Panc1 (cell line): ENCODE measurements at regions not wholly inside any gene's neighbourhood (a gene's known extent, or its start where the extent isn't known, plus 50 kb on each side); places are given as distances from the start of the nearest gene placed in this dataset.

Experiments
- ATAC-seq: fragments of 200-7000 bp; cut with Tn5 transposase; 2 replicates; pipeline ENCODE4 v1.9.1; 2020; ENCODE audit warnings: mild to moderate bottlenecking, moderate library complexity
- BruUV-seq: library from RNA; stranded (reverse); fragments of 400-500 nt; replicated peaks from 2 replicates; lab custom pipeline; 2021; lab: Mats Ljungman, UMichigan
- CTCF ChIA-PET: fragments of 300-600 bp; sonication (Branson Sonifier 250); formaldehyde crosslinking; loops from one replicate; lab custom pipeline; 2022; ENCODE audit warnings: antibody characterized with exemption; lab: Charles Lee
- POLR2A ChIA-PET: fragments of 300-600 bp; sonication (Branson Sonifier 250); formaldehyde crosslinking; loops from one replicate; lab custom pipeline; 2022; ENCODE audit warnings: antibody characterized with exemption; lab: Charles Lee
- DNase-seq: peaks from one replicate; pipeline ENCODE4 v3.0.0-alpha.2; 2010; ENCODE audit warnings: low read depth, low spot score
- H3K27ac ChIP-seq: 2 replicates; pipeline ENCODE4 v1.5.1; 2011; ENCODE audit warnings: mild to moderate bottlenecking, low read length, inconsistent platforms
- H3K27me3 ChIP-seq: fragments of 200-500 bp; sonication (Bioruptor generic); 2 replicates; pipeline ENCODE4 v1.6.0; 2014; ENCODE audit warnings: low read length, inconsistent platforms; ENCODE audit not compliant: control insufficient read depth, insufficient read depth
- H3K36me3 ChIP-seq: fragments of 200-500 bp; sonication (Bioruptor generic); 2 replicates; pipeline ENCODE4 v1.5.1; 2014; ENCODE audit warnings: inconsistent platforms, mild to moderate bottlenecking, low read length, moderate library complexity; ENCODE audit not compliant: control insufficient read depth, insufficient read depth
- H3K4me1 ChIP-seq: 2 replicates; pipeline ENCODE4 v1.5.1; 2011; ENCODE audit warnings: inconsistent platforms, mild to moderate bottlenecking, low read length, moderate library complexity; ENCODE audit not compliant: control insufficient read depth, insufficient read depth
- H3K4me3 ChIP-seq, 2 experiments: 2 replicates each; pipeline ENCODE4 v1.5.1; 2011 to 2012; ENCODE audit warnings: low read depth in 2 of 2, low read length in 2 of 2, mild to moderate bottlenecking in 2 of 2, inconsistent platforms in 1 of 2, moderate library complexity in 1 of 2
- H3K9me3 ChIP-seq: fragments of 200-500 bp; sonication (Bioruptor generic); 2 replicates; pipeline ENCODE4 v1.5.1; 2014; ENCODE audit warnings: low read depth, mild to moderate bottlenecking, inconsistent platforms, low read length, moderate library complexity; ENCODE audit not compliant: control insufficient read depth, insufficient read depth
- CTCF ChIP-seq: fragments of 450-650 bp; IDR thresholded peaks from 2 replicates; pipeline ENCODE4 v1.5.1; 2017; ENCODE audit warnings: mild to moderate bottlenecking
- POLR2AphosphoS5 ChIP-seq: IDR thresholded peaks from 2 replicates; pipeline ENCODE4 v1.6.1; 2012; ENCODE audit warnings: mild to moderate bottlenecking, low read depth, low read length, moderate library complexity
- REST ChIP-seq, 2 experiments: IDR thresholded peaks; 2 replicates each; pipeline ENCODE4 v1.6.1; 2011 to 2012; ENCODE audit warnings: low read depth in 2 of 2, control low read depth in 1 of 2, low read length in 1 of 2, mild to moderate bottlenecking in 1 of 2, moderate library complexity in 1 of 2; ENCODE audit not compliant: insufficient read depth in 1 of 2
- SIN3A ChIP-seq: IDR thresholded peaks from 2 replicates; pipeline ENCODE4 v1.6.1; 2012; ENCODE audit warnings: low read depth, mild to moderate bottlenecking, low read length, moderate library complexity, borderline replicate concordance; ENCODE audit not compliant: insufficient read depth
- TCF7L2 ChIP-seq: IDR thresholded peaks from 2 replicates; pipeline ENCODE4 v1.6.1; 2011; ENCODE audit warnings: mild to moderate bottlenecking, low read depth, low read length, inconsistent platforms
- in situ Hi-C: cut with HindIII; loops from 2 replicates; pipeline ENCODE4 v1.10.0; 2016; ENCODE audit warnings: low sequenced_read_pairs, low pct_unique_long_range_greater_than_20kb
- intact Hi-C: fragments of 100-400 bp; cut with micrococcal nuclease; formaldehyde crosslinking; loops from one replicate; pipeline ENCODE4 v1.10.0; 2022; ENCODE audit not compliant: unreplicated experiment

GRCh38 chr2:34534341-34534740, 935.2 kb upstream of the FAM98A start:
- H3K4me3 ChIP-seq: no peak overlapping the region
- no TSS peak for BruUV-seq
- no peaks in the 10 kb centered on the region for H3K27me3 ChIP-seq
- TF ChIP-seq TCF7L2 (no peak), POLR2AphosphoS5 (no peak), SIN3A (no peak), CTCF (no peak), REST (IDR thresholded peaks at IDR 0.05; ENCODE audit: insufficient read depth in 1 of 2, low read depth in 2 of 2, low read length in 1 of 2) (no peak)
- ATAC-seq (no peak), DNase-seq (no peak)
- no peak overlapping the region for H3K27ac ChIP-seq
- ChIA-PET POLR2A (no interaction called here), CTCF (no interaction called here)
- no peaks in the 10 kb centered on the region for H3K4me1 ChIP-seq
- in situ Hi-C loops (no loop called here), intact Hi-C loops (no loop called here)
- no peaks in the 10 kb centered on the region for H3K36me3 ChIP-seq
- no peaks in the 10 kb centered on the region for H3K9me3 ChIP-seq

- POLR2A ChIA-PET: no interaction called here
- ATAC-seq: no peak
- H3K27me3 ChIP-seq: no peaks in the 10 kb centered on the region
- CTCF ChIA-PET: interaction anchor here (0.6 kb wide), 1 partner anchor 808 kb away, joined by 6 read pairs; no protein-coding TSS in a partner anchor
- no peaks in the 10 kb centered on the region for H3K36me3 ChIP-seq
- no peak overlapping the region for H3K4me3 ChIP-seq
- in situ Hi-C loops: no loop called here
- H3K9me3 ChIP-seq: no peaks in the 10 kb centered on the region
- H3K27ac ChIP-seq: no peak overlapping the region
- TF ChIP-seq SIN3A (no peak), TCF7L2 (no peak), POLR2AphosphoS5 (no peak), REST (IDR thresholded peaks at IDR 0.05; ENCODE audit: insufficient read depth in 1 of 2, low read depth in 2 of 2, low read length in 1 of 2) (no peak), CTCF (no peak)
- no peak for DNase-seq
- BruUV-seq: no TSS peak
- intact Hi-C loops: no loop called here
- H3K4me1 ChIP-seq: no peaks in the 10 kb centered on the region
Measured at GRCh38 chr2:34533585-34534183, 934.6 kb upstream of the FAM98A start.
